Endothelial cell of umbilical vein (primary cell): ENCODE measurements at regions not wholly inside any gene's neighbourhood (a gene's known extent, or its start where the extent isn't known, plus 50 kb on each side); places are given as distances from the start of the nearest gene placed in this dataset.

Source experiments
- BruUV-seq: library from RNA; stranded (reverse); fragments of 400-500 nt; replicated peaks from 2 replicates; lab custom pipeline; 2021; lab: Mats Ljungman, UMichigan
- CTCF ChIA-PET: fragments of 300-600, 350-600 bp; sonication (Branson Sonifier 250); formaldehyde crosslinking; loops from one replicate; lab custom pipeline; 2021; ENCODE audit warnings: antibody characterized with exemption, inconsistent platforms; lab: Charles Lee
- POLR2A ChIA-PET: fragments of 300-600, 350-600 bp; sonication (Branson Sonifier 250); formaldehyde crosslinking; loops from one replicate; lab custom pipeline; 2021; ENCODE audit warnings: antibody characterized with exemption, inconsistent platforms; lab: Charles Lee
- DNase-seq: peaks from one replicate; pipeline ENCODE4 v3.0.0-alpha.2; 2011; ENCODE audit warnings: low read depth, low spot score
- FAIRE-seq: peaks from 2 replicates; lab custom pipeline; 2011; peaks lifted over from hg19 to GRCh38; lab: Jason Lieb, UNC
- H2AFZ ChIP-seq: 2 replicates; pipeline ENCODE4 v1.6.0; 2012; ENCODE audit warnings: low read depth, low read length, control low read depth, inconsistent platforms
- H3K27ac ChIP-seq: 2 replicates; pipeline ENCODE4 v1.5.1; 2011; ENCODE audit warnings: low read depth, mild to moderate bottlenecking, control low read depth, low read length, moderate library complexity; ENCODE audit not compliant: insufficient read depth
- H3K27me3 ChIP-seq, 2 experiments: 2 replicates each; pipeline versions ENCODE4 v1.6.0 to v1.6.1; 2011; ENCODE audit warnings: low read length in 2 of 2, mixed read lengths in 1 of 2; ENCODE audit not compliant: control insufficient read depth in 2 of 2, insufficient read depth in 2 of 2
- H3K36me3 ChIP-seq, 2 experiments: 2 replicates in 1 of 2; 3 replicates in 1 of 2; pipeline ENCODE4 v1.5.1; 2011; ENCODE audit warnings: low read length in 2 of 2, mild to moderate bottlenecking in 1 of 2, moderate library complexity in 1 of 2; ENCODE audit not compliant: control insufficient read depth in 2 of 2, insufficient read depth in 2 of 2; ENCODE audit errors: extremely low read depth in 1 of 2
- H3K4me1 ChIP-seq: 3 replicates; pipeline ENCODE4 v1.5.1; 2011; ENCODE audit warnings: mild to moderate bottlenecking, low read length; ENCODE audit not compliant: control insufficient read depth, insufficient read depth; ENCODE audit errors: extremely low read depth
- H3K4me2 ChIP-seq: 2 replicates; pipeline ENCODE4 v1.6.1; 2011; ENCODE audit warnings: low read length, control low read depth, mixed read lengths; ENCODE audit not compliant: insufficient read depth
- H3K4me3 ChIP-seq, 3 experiments: fragments of 200-600 bp in 1 of 3; sonication (generic), shearing (Covaris generic) in 1 of 3; replicated peaks in 1 of 3; 2 replicates each; pipeline ENCODE4 v1.5.1; 2011 to 2016; ENCODE audit warnings: control low read depth in 3 of 3, low read length in 3 of 3, mild to moderate bottlenecking in 2 of 3, inconsistent platforms in 1 of 3, low read depth in 1 of 3, moderate library complexity in 1 of 3; ENCODE audit not compliant: insufficient read depth in 1 of 3
- H3K79me2 ChIP-seq: 2 replicates; pipeline ENCODE4 v1.6.0; 2012; ENCODE audit warnings: low read length, inconsistent platforms; ENCODE audit not compliant: control insufficient read depth, insufficient read depth
- H3K9ac ChIP-seq: replicated peaks from 2 replicates; pipeline ENCODE3; 2011; ENCODE audit warnings: low read length, control low read depth; ENCODE audit not compliant: insufficient read depth; ENCODE audit errors: extremely low read depth
- H3K9me1 ChIP-seq: replicated peaks from 3 replicates; pipeline ENCODE4 v1.6.0; 2011; ENCODE audit warnings: mild to moderate bottlenecking, low read length; ENCODE audit not compliant: control insufficient read depth, insufficient read depth; ENCODE audit errors: extremely low read depth
- H3K9me3 ChIP-seq: replicated peaks from 2 replicates; pipeline ENCODE4 v1.5.1; 2012; ENCODE audit warnings: low read length, inconsistent platforms; ENCODE audit not compliant: control insufficient read depth, insufficient read depth
- H4K20me1 ChIP-seq: replicated peaks from 2 replicates; pipeline ENCODE3; 2011; ENCODE audit warnings: mild to moderate bottlenecking, low read length; ENCODE audit not compliant: control insufficient read depth, insufficient read depth; ENCODE audit errors: extremely low read depth
- EZH2 ChIP-seq: IDR thresholded peaks from 2 replicates; pipeline ENCODE4 v1.6.1; 2012; ENCODE audit warnings: borderline replicate concordance, low read depth, mild to moderate bottlenecking, moderate library complexity, low read length, inconsistent platforms; ENCODE audit not compliant: severe bottlenecking
- FOS ChIP-seq: IDR thresholded peaks from 2 replicates; pipeline ENCODE4 v1.6.1; 2011; ENCODE audit warnings: mild to moderate bottlenecking, low read length, moderate library complexity, borderline replicate concordance; ENCODE audit not compliant: insufficient read depth
- GATA2 ChIP-seq: IDR thresholded peaks from 2 replicates; pipeline ENCODE4 v1.7.0; 2011; ENCODE audit warnings: low read depth, mild to moderate bottlenecking, moderate library complexity, mixed read lengths, low read length; ENCODE audit not compliant: insufficient read length, insufficient read depth
- JUN ChIP-seq: IDR thresholded peaks from 2 replicates; pipeline ENCODE4 v1.6.1; 2011; ENCODE audit warnings: borderline replicate concordance, low read depth; ENCODE audit not compliant: insufficient read length, insufficient read depth
- MYC ChIP-seq: IDR thresholded peaks from one replicate; pipeline ENCODE4 v1.6.1; 2011; ENCODE audit warnings: mild to moderate bottlenecking, low read depth, low read length
- POLR2A ChIP-seq: IDR thresholded peaks from 2 replicates; pipeline ENCODE4 v1.6.1; 2012; ENCODE audit warnings: low read depth, mild to moderate bottlenecking, control low read depth, low read length
- POLR2AphosphoS5 ChIP-seq: IDR thresholded peaks from 2 replicates; pipeline ENCODE4 v1.6.1; 2012; ENCODE audit warnings: low read depth, mild to moderate bottlenecking, control low read depth, low read length, moderate library complexity; ENCODE audit not compliant: insufficient read depth
- dilution Hi-C: fragments of 300-500 bp; cut with MboI; formaldehyde crosslinking; loops from one replicate; pipeline ENCODE4 v1.15.0; 2019; ENCODE audit warnings: low sequenced_read_pairs; ENCODE audit not compliant: extremely low pct_ligation_motif_present
- intact Hi-C: fragments of 100-400 bp; cut with micrococcal nuclease; formaldehyde crosslinking; loops from one replicate; pipeline ENCODE4 v1.10.0; 2022
- TF ChIP-seq, protein P1 (sequence below): IDR thresholded peaks from 2 replicates; pipeline ENCODE4 v1.6.1; 2011; ENCODE audit not compliant: insufficient read depth, insufficient read length
- TF ChIP-seq, protein P2 (sequence below), 2 donors: IDR thresholded peaks; 1 replicate in 1 of 2; 2 replicates in 1 of 2; pipeline ENCODE4 v1.5.1; 2011; ENCODE audit warnings: low read length in 2 of 2, mild to moderate bottlenecking in 2 of 2, moderate library complexity in 2 of 2, control low read depth in 1 of 2, inconsistent platforms in 1 of 2, low read depth in 1 of 2; ENCODE audit not compliant: insufficient read depth in 1 of 2; ENCODE audit errors: extremely low read depth in 1 of 2

DNA sequence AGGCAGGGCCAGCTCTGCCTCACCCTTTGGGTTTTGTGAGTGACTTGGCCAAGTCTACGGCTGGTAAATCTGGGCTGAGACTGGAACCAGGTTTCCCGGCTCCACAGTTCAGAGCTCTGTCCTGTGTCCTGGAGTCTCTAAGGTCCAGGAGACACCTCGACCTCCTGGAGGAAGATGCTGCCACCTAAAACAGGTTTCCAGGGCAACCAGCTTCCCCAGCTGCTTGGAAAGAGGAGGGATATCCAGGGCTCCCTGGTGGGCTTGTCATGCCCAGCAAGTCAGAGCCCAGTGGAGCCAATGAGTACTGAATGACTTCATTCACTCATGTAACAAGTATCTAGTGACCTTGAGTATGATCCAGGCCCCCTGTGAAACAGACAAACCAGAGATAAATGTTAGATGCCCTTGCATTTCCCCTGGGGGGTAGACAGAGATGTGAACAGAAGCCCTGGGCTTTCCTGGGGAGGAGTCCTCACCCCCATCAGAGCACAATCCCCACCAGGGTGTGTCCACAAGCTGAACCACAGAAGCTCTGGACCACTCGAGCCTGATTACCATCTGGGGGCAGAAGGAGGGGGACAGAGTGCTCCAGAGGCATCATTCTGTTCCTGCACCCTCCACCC, 181.2 kb upstream of the RAB4A start:
- ChIA-PET POLR2A (no interaction called here), CTCF (no interaction called here)
- Histone ChIP-seq H2AFZ (no peak overlapping the region), H3K4me1 (no peaks in the 10 kb centered on the region), H3K79me2 (no peaks in the 10 kb centered on the region), H4K20me1 (no peaks in the 10 kb centered on the region), H3K36me3 (no peaks in the 10 kb centered on the region), H3K9me1 (no peaks in the 10 kb centered on the region), H3K4me2 (no peak overlapping the region), H3K27ac (no peak overlapping the region), H3K9me3 (no peaks in the 10 kb centered on the region), H3K9ac (no peak overlapping the region), H3K27me3 (peaks cover 0 to 2% of the 10 kb centered on the region in 2 experiments), H3K4me3 (no peak overlapping the region)
- TF ChIP-seq POLR2AphosphoS5 = no peak
- no peak for TF ChIP-seq EZH2
- TF ChIP-seq FOS = no peak
- no peak for TF ChIP-seq POLR2A
- no peak for TF ChIP-seq JUN
- TF ChIP-seq, protein P1, sequence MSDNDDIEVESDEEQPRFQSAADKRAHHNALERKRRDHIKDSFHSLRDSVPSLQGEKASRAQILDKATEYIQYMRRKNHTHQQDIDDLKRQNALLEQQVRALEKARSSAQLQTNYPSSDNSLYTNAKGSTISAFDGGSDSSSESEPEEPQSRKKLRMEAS = no peak
- no peak for TF ChIP-seq MYC
- TF ChIP-seq GATA2 = no peak
- TF ChIP-seq, protein P2, sequence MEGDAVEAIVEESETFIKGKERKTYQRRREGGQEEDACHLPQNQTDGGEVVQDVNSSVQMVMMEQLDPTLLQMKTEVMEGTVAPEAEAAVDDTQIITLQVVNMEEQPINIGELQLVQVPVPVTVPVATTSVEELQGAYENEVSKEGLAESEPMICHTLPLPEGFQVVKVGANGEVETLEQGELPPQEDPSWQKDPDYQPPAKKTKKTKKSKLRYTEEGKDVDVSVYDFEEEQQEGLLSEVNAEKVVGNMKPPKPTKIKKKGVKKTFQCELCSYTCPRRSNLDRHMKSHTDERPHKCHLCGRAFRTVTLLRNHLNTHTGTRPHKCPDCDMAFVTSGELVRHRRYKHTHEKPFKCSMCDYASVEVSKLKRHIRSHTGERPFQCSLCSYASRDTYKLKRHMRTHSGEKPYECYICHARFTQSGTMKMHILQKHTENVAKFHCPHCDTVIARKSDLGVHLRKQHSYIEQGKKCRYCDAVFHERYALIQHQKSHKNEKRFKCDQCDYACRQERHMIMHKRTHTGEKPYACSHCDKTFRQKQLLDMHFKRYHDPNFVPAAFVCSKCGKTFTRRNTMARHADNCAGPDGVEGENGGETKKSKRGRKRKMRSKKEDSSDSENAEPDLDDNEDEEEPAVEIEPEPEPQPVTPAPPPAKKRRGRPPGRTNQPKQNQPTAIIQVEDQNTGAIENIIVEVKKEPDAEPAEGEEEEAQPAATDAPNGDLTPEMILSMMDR (IDR thresholded peaks at IDR 0.05; ENCODE audit: extremely low read depth in 1 of 2, insufficient read depth in 1 of 2, low read depth in 1 of 2, low read length in 2 of 2) = no peak
- no peak for FAIRE-seq
- no peak for DNase-seq
- dilution Hi-C loops (no loop called here), intact Hi-C loops (no loop called here)
- BruUV-seq = no TSS peak
